SK-N-SH treated with all-trans-retinoic acid at 6 μM for 48 hours (cell line): ENCODE measurements at regions not wholly inside any gene's neighbourhood (a gene's known extent, or its start where the extent isn't known, plus 50 kb on each side); places are given as distances from the start of the nearest gene placed in this dataset.

ENCODE experiments used
- ATAC-seq: fragments of 200-7000 bp; cut with Tn5 transposase; 3 replicates; pipeline ENCODE4 v1.9.1; 2020; ENCODE audit warnings: mild to moderate bottlenecking, moderate library complexity
- ARNTL ChIP-seq: fragments of 450-650 bp; formaldehyde crosslinking; IDR thresholded peaks from 2 replicates; pipeline ENCODE4 v1.5.0; 2020; ENCODE audit warnings: low read depth, mild to moderate bottlenecking, moderate library complexity, borderline replicate concordance
- BACH2 ChIP-seq: fragments of 250-450 bp; sonication (Bioruptor Pico); IDR thresholded peaks from 2 replicates; pipeline ENCODE4 v1.9.0; 2021; ENCODE audit warnings: mild to moderate bottlenecking, borderline replicate concordance
- CREB5 ChIP-seq: fragments of 250-450 bp; sonication (Bioruptor Pico); IDR thresholded peaks from 2 replicates; pipeline ENCODE4 v1.5.1; 2020; ENCODE audit warnings: low read depth, mild to moderate bottlenecking, moderate library complexity
- CSDC2 ChIP-seq: fragments of 250-450 bp; sonication (Bioruptor Pico); IDR thresholded peaks from 2 replicates; pipeline ENCODE4 v1.5.0; 2020; ENCODE audit warnings: mild to moderate bottlenecking, moderate library complexity
- ESRRG ChIP-seq: fragments of 250-450 bp; sonication (Bioruptor Pico); IDR thresholded peaks from 2 replicates; pipeline ENCODE4 v1.6.1; 2021; ENCODE audit warnings: mild to moderate bottlenecking
- GLIS3 ChIP-seq: fragments of 250-450 bp; sonication (Bioruptor Pico); IDR thresholded peaks from 2 replicates; pipeline ENCODE4 v1.5.0; 2020; ENCODE audit warnings: mild to moderate bottlenecking, moderate library complexity
- ISL1 ChIP-seq: fragments of 250-450 bp; sonication (Bioruptor Pico); IDR thresholded peaks from 2 replicates; pipeline ENCODE4 v2.1.2; 2022; ENCODE audit warnings: mild to moderate bottlenecking, moderate library complexity
- OSR1 ChIP-seq: fragments of 250-450 bp; sonication (Bioruptor Pico); IDR thresholded peaks from 2 replicates; pipeline ENCODE4 v1.8.0; 2022; ENCODE audit warnings: moderate library complexity, mild to moderate bottlenecking, inconsistent platforms
- RARB ChIP-seq: fragments of 250-450 bp; sonication (Bioruptor Pico); IDR thresholded peaks from 2 replicates; pipeline ENCODE4 v1.8.0; 2021; ENCODE audit warnings: mild to moderate bottlenecking, moderate library complexity
- SNAI2 ChIP-seq: fragments of 250-450 bp; sonication (Bioruptor Pico); IDR thresholded peaks from 2 replicates; pipeline ENCODE4 v1.5.0; 2020; ENCODE audit warnings: mild to moderate bottlenecking, moderate library complexity
- TCF4 ChIP-seq: fragments of 250-450 bp; sonication (Bioruptor Pico); IDR thresholded peaks from 2 replicates; pipeline ENCODE4 v1.8.0; 2021; ENCODE audit warnings: mild to moderate bottlenecking, moderate library complexity, borderline replicate concordance
- TOX ChIP-seq: fragments of 250-450 bp; sonication (Bioruptor Pico); IDR thresholded peaks from 2 replicates; pipeline ENCODE4 v1.8.0; 2021; ENCODE audit warnings: mild to moderate bottlenecking, moderate library complexity, borderline replicate concordance
- ZFP3 ChIP-seq: fragments of 250-450 bp; sonication (Bioruptor Pico); IDR thresholded peaks from 2 replicates; pipeline ENCODE4 v1.5.0; 2020; ENCODE audit warnings: mild to moderate bottlenecking, moderate library complexity
- ZFP30 ChIP-seq: fragments of 450-650 bp; formaldehyde crosslinking; IDR thresholded peaks from 2 replicates; pipeline ENCODE4 v1.5.0; 2022; ENCODE audit warnings: mild to moderate bottlenecking, moderate library complexity
- ZNF565 ChIP-seq: fragments of 450-650 bp; formaldehyde crosslinking; conservative IDR thresholded peaks from 2 replicates; pipeline ENCODE4 v1.5.0; 2020; ENCODE audit warnings: low read depth, mild to moderate bottlenecking, moderate library complexity
- ZNF70 ChIP-seq: fragments of 450-650 bp; formaldehyde crosslinking; IDR thresholded peaks from 2 replicates; pipeline ENCODE4 v1.5.0; 2020; ENCODE audit warnings: mild to moderate bottlenecking, moderate library complexity
- ZNF8 ChIP-seq: fragments of 450-650 bp; formaldehyde crosslinking; IDR thresholded peaks from 2 replicates; pipeline ENCODE4 v1.5.0; 2020; ENCODE audit warnings: mild to moderate bottlenecking, moderate library complexity
- TF ChIP-seq, protein P1 (sequence below): fragments of 250-450 bp; sonication (Bioruptor Pico); IDR thresholded peaks from 2 replicates; pipeline ENCODE4 v1.5.1; 2021; ENCODE audit warnings: mild to moderate bottlenecking, moderate library complexity
- TF ChIP-seq, protein P2 (sequence below): fragments of 250-450 bp; sonication (Bioruptor Pico); IDR thresholded peaks from 2 replicates; pipeline ENCODE4 v1.5.0; 2020; ENCODE audit warnings: mild to moderate bottlenecking, moderate library complexity

- TF ChIP-seq TOX (CRISPR knock-in tag) (no peak), ESRRG (CRISPR knock-in tag) (no peak), BACH2 (CRISPR knock-in tag) (no peak), GLIS3 (CRISPR knock-in tag) (no peak), ZNF8 (CRISPR knock-in tag) (no peak), ISL1 (CRISPR knock-in tag) (no peak), ZFP30 (CRISPR knock-in tag) (no peak)
- TF ChIP-seq, protein P1, sequence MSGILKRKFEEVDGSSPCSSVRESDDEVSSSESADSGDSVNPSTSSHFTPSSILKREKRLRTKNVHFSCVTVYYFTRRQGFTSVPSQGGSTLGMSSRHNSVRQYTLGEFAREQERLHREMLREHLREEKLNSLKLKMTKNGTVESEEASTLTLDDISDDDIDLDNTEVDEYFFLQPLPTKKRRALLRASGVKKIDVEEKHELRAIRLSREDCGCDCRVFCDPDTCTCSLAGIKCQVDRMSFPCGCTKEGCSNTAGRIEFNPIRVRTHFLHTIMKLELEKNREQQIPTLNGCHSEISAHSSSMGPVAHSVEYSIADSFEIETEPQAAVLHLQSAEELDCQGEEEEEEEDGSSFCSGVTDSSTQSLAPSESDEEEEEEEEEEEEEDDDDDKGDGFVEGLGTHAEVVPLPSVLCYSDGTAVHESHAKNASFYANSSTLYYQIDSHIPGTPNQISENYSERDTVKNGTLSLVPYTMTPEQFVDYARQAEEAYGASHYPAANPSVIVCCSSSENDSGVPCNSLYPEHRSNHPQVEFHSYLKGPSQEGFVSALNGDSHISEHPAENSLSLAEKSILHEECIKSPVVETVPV (CRISPR knock-in tag): no peak
- no peak for ATAC-seq
Observed at GRCh38 chr3:40969756-40970466, 229.4 kb upstream of the CTNNB1 start.

- ATAC-seq: no peak
- TF ChIP-seq ISL1 (CRISPR knock-in tag) (peak; percentile 65), RARB (no peak)
Observed at GRCh38 chr3:40971191-40972168, 227.8 kb upstream of the CTNNB1 start.

DNA sequence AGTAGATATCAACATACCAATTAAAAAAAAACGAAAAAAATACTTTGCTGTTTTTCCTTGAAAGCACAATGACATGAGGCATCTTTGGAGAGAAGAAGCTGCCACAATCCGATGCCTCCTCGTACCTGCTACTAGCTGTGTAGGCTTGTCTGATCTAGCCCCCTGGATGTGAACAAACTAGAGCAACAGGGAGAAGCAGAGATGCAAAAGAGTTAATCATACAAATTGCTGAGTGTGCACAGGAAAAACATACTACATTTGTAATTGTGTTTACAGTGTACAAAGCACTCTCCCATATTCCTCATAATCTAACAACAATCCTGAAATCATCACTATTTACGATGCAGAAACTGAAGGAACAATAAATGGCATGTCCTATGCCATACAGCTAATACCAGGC is 227.0 kb upstream of the CTNNB1 start:
- no peak for TF ChIP-seq ISL1 (CRISPR knock-in tag)
- TF ChIP-seq CREB5 (CRISPR knock-in tag): no peak
- no peak for TF ChIP-seq GLIS3 (CRISPR knock-in tag)
- TF ChIP-seq TCF4 (CRISPR knock-in tag): no peak
- no peak for TF ChIP-seq ESRRG (CRISPR knock-in tag)
- TF ChIP-seq SNAI2 (CRISPR knock-in tag): no peak
- TF ChIP-seq BACH2 (CRISPR knock-in tag): no peak
- TF ChIP-seq, protein P1 (CRISPR knock-in tag): no peak
- TF ChIP-seq ZFP30 (CRISPR knock-in tag): no peak
- TF ChIP-seq ZNF70 (CRISPR knock-in tag): no peak
- no peak for TF ChIP-seq CSDC2 (CRISPR knock-in tag)
- TF ChIP-seq, all 23 proteins: peak for 0
- no peak for ATAC-seq

DNA sequence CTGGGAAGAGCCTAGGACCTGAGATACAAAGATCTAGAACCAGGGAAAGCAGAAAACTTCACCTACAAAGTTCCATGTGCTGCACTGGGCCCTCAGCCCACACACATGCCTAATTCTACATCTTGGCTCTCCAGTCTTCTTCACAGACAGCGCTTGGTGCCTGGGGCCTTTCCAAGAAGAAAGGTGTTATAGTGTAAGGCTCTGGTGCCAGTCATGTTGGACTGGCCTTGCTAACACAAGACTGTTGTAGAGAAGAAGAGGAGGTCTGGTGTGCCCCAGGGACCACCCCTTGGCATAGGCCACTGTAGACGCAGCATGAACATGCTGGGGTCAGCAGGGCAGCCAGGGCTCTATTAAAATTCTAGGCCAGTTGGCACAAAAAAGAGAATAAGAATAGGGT is 226.2 kb upstream of the CTNNB1 start:
- TF ChIP-seq ZFP3 (no peak), ESRRG (CRISPR knock-in tag) (no peak), CREB5 (CRISPR knock-in tag) (no peak), ZNF70 (CRISPR knock-in tag) (no peak), ZNF565 (CRISPR knock-in tag) (no peak), SNAI2 (CRISPR knock-in tag) (no peak), OSR1 (no peak), ARNTL (CRISPR knock-in tag) (no peak)
- TF ChIP-seq, protein P1 (CRISPR knock-in tag): no peak
- TF ChIP-seq, protein P2, sequence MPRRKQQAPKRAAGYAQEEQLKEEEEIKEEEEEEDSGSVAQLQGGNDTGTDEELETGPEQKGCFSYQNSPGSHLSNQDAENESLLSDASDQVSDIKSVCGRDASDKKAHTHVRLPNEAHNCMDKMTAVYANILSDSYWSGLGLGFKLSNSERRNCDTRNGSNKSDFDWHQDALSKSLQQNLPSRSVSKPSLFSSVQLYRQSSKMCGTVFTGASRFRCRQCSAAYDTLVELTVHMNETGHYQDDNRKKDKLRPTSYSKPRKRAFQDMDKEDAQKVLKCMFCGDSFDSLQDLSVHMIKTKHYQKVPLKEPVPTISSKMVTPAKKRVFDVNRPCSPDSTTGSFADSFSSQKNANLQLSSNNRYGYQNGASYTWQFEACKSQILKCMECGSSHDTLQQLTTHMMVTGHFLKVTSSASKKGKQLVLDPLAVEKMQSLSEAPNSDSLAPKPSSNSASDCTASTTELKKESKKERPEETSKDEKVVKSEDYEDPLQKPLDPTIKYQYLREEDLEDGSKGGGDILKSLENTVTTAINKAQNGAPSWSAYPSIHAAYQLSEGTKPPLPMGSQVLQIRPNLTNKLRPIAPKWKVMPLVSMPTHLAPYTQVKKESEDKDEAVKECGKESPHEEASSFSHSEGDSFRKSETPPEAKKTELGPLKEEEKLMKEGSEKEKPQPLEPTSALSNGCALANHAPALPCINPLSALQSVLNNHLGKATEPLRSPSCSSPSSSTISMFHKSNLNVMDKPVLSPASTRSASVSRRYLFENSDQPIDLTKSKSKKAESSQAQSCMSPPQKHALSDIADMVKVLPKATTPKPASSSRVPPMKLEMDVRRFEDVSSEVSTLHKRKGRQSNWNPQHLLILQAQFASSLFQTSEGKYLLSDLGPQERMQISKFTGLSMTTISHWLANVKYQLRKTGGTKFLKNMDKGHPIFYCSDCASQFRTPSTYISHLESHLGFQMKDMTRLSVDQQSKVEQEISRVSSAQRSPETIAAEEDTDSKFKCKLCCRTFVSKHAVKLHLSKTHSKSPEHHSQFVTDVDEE (CRISPR knock-in tag): no peak
- no peak for ATAC-seq
